DMS114 treated with DMSO at 0.1 percent for 48 hours (cell line): ENCODE measurements at regions not wholly inside any gene's neighbourhood (a gene's known extent, or its start where the extent isn't known, plus 50 kb on each side); places are given as distances from the start of the nearest gene placed in this dataset.

Experiments used
- DNase-seq: peaks from one replicate; lab custom pipeline; 2025; ENCODE audit not compliant: unreplicated experiment; lab: John Stamatoyannopoulos, UW

GRCh38 chr12:5223881-5224280, 180.2 kb downstream of the KCNA5 start:
- DNase-seq, result no peak

GRCh38 chr12:5226581-5226980, 182.9 kb downstream of the KCNA5 start:
- no peak for DNase-seq

GRCh38 chr12:5227708-5228373, 184.2 kb downstream of the KCNA5 start:
- no peak for DNase-seq

GRCh38 chr12:5230156-5230555, 186.5 kb downstream of the KCNA5 start:
- no peak for DNase-seq

- DNase-seq, result no peak
These were observed 187.2 kb downstream of the KCNA5 start for GRCh38 chr12:5230861-5231260.

- DNase-seq, result no peak
These were observed 188.6 kb downstream of the KCNA5 start for GRCh38 chr12:5232291-5232690.

GRCh38 chr12:5232826-5233500, 189.3 kb downstream of the KCNA5 start:
- no peak for DNase-seq

GRCh38 chr12:5236022-5236640, 192.5 kb downstream of the KCNA5 start:
- DNase-seq, result no peak

- DNase-seq, result no peak
These were observed 189.5 kb upstream of the NTF3 start for GRCh38 chr12:5242440-5242839.

GRCh38 chr12:5243014-5243413, 188.9 kb upstream of the NTF3 start:
- DNase-seq, result no peak

GRCh38 chr12:5244513-5244972, 187.4 kb upstream of the NTF3 start:
- no peak for DNase-seq

GRCh38 chr12:5246196-5246595, 185.7 kb upstream of the NTF3 start:
- no peak for DNase-seq

- DNase-seq, result no peak
These were observed 184.8 kb upstream of the NTF3 start for GRCh38 chr12:5247144-5247543.

- DNase-seq, result no peak
These were observed 183.7 kb upstream of the NTF3 start for GRCh38 chr12:5248230-5248629.

GRCh38 chr12:5248999-5249526, 182.8 kb upstream of the NTF3 start:
- no peak for DNase-seq

GRCh38 chr12:5251092-5251491, 180.8 kb upstream of the NTF3 start:
- no peak for DNase-seq

GRCh38 chr12:5251786-5252185, 180.1 kb upstream of the NTF3 start:
- no peak for DNase-seq

- DNase-seq, result no peak
These were observed 177.2 kb upstream of the NTF3 start for GRCh38 chr12:5254703-5255102.

- DNase-seq, result no peak
These were observed 174.0 kb upstream of the NTF3 start for GRCh38 chr12:5257763-5258495.

GRCh38 chr12:5258498-5258897, 173.4 kb upstream of the NTF3 start:
- DNase-seq, result no peak

- no peak for DNase-seq
These were observed 173.0 kb upstream of the NTF3 start for GRCh38 chr12:5258926-5259325.
